ENCODE measurements at regions not wholly inside any gene's neighbourhood (a gene's known extent, or its start where the extent isn't known, plus 50 kb on each side); places are given as distances from the start of the nearest gene placed in this dataset.

DNA sequence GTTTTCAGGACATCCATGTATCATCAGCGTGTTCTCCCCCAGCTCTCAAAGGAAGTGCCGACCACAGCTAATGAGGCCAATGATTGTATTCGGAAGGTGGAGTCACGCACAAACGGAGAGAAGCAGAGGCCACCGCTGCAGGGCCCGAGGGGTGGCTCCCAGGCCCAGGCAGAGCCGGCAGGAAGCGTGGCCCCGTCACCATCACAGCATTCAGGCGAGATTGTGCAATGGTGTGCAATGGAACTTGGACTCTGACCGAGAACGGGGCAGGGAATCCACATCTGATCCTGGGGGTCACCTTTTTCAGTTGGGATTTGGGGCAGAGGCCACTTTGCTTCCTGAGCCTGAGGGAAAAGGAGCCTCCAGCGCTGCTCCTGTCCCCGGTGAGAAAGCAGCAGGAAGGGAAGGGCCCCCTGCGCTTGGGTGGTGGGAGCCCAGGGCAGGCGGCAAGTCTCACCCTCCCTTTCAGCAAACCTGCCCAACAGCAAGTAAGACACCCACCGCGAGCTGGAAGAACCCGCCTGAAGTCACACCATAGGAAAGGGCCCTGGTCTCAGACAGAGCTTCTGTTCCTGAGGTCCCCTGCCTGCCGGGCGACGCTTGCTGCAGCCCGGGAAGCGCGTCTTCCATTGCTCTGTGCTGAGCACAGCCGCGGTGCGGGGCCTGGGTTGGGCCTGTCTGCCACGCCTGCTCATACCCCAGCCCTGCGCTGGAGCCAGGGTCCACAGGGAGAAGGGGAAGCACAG, 1430.7 kb downstream of the BRD1 start:
- Mint-ChIP-seq H3K4me3 (no peak overlapping the region), H3K9me3 (no peaks in the 10 kb centered on the region)
- no peak for DNase-seq

DNA sequence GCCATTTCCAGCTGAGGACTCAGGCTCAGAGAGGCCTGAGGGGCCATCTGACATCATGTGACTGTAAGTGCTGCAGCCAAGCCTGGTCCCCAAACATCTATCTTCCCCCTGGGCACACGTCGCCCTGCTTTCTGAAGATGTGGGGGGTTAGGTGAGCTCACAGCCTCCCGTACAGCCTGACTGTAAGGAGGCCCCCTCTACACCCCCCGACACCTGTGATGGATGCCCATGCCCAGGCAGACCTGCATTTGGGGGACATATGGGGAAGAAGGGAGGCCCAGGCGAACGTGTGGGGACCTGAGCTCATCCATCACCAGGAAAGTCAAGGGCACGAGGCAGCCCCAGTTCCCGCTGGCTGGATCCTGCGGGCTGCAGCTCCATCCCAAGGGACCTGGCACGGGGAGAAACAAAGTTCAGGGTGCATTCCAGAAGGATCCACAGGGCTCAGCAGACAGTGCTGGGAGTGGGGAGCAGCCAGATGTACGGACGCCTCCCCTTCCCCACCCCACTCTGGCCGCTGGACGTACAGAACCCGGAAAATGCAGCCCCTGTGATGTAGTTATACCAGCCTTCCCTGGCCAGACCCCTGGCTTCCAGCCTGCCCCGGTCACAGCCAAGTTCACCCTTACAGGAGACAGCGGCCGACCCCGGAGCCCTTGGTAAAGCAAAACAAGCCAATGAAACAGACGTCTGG, 1431.4 kb downstream of the BRD1 start:
- H3K9me3 Mint-ChIP-seq: no peaks in the 10 kb centered on the region
- H3K36me3 Mint-ChIP-seq (ENCODE audit: insufficient read depth): no peaks in the 10 kb centered on the region
- no peak for DNase-seq
- no peak overlapping the region for H3K4me3 Mint-ChIP-seq
- no peak for ATAC-seq
- H3K27me3 Mint-ChIP-seq (ENCODE audit: low read depth): peaks cover 6% of the 10 kb centered on the region
- no peaks in the 10 kb centered on the region for H3K4me1 Mint-ChIP-seq (ENCODE audit: low read depth)

More for the DNA sequence above, 1430.7 kb downstream of the BRD1 start:
- H3K27me3 Mint-ChIP-seq (ENCODE audit: low read depth): peaks cover 3% of the 10 kb centered on the region
- H3K36me3 Mint-ChIP-seq (ENCODE audit: insufficient read depth): no peaks in the 10 kb centered on the region
- no peaks in the 10 kb centered on the region for H3K4me1 Mint-ChIP-seq (ENCODE audit: low read depth)
- no peak for ATAC-seq

DNA sequence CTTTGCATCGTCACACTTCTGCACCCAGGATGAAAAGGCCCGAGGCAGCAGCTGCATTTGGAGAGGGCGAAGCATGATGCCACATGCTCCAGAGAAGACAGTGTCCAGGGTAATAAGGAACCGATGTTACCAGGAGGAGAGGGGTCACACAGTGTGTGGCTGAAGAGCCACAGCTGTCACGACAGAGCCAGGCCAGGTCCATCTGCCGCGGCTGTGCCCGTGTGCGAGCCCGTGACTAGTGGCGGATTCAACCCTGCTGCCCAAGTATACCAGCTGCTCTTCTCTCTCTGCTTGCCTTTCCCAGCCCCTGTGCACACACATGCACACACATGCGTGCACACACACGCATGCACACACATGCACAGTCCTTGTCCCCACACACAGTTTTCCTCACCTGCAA, 1432.5 kb downstream of the BRD1 start:
- no peaks in the 10 kb centered on the region for H3K36me3 Mint-ChIP-seq (ENCODE audit: insufficient read depth)
- H3K27me3 Mint-ChIP-seq (ENCODE audit: low read depth): peaks cover 6% of the 10 kb centered on the region
- ATAC-seq (no peak), DNase-seq (no peak)
- no peaks in the 10 kb centered on the region for H3K9me3 Mint-ChIP-seq
- H3K4me3 Mint-ChIP-seq: no peak overlapping the region
- H3K4me1 Mint-ChIP-seq (ENCODE audit: low read depth): no peaks in the 10 kb centered on the region

DNA sequence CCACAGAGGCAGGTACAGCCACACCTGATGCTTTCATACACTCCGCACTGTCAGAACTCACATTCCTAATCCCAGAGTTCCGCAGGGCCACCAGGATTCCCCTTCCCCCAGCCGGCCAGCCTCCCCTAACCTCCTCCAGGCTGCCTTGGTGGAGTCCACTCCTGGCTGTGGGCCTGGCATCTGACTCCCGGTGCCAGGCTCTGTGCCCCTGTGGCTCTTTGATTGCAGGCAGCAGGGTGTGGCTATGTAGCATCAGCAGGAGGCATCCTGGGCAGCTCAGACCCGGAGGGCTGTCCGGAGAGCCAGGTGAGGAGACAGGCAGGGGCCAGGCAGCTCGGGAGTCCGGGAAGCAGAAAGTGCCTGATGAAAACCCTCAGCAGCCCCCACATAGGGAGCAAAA, 1432.9 kb downstream of the BRD1 start:
- H3K4me1 Mint-ChIP-seq (ENCODE audit: low read depth): no peaks in the 10 kb centered on the region
- no peak for DNase-seq
- no peak overlapping the region for H3K4me3 Mint-ChIP-seq

DNA sequence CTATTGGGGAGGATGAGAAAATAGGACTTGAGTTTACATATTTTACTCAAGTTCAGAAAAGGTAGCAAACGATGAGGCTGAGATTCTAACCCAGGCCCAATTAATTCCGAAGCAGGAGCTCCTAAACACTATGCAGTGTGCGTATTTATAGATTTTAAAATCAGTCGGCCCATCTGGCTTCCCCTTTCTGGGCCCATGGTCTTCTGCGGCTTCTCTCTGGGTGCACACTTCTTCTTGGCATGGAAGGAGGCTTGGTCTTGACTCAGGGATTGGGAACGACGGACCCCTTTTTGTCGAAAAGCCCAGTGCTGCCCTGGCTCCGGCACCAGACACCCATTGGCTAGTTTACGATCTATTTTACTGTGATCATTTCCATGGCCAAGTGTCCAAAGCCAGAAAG, 1433.8 kb downstream of the BRD1 start:
- H3K4me3 Mint-ChIP-seq: no peak overlapping the region
- no peaks in the 10 kb centered on the region for H3K36me3 Mint-ChIP-seq (ENCODE audit: insufficient read depth)
- no peaks in the 10 kb centered on the region for H3K4me1 Mint-ChIP-seq (ENCODE audit: low read depth)
- ATAC-seq: no peak
- no peak for DNase-seq
- H3K27me3 Mint-ChIP-seq (ENCODE audit: low read depth): peaks cover 6% of the 10 kb centered on the region
- H3K9me3 Mint-ChIP-seq: no peaks in the 10 kb centered on the region

More for the DNA sequence above, 1432.9 kb downstream of the BRD1 start:
- H3K36me3 Mint-ChIP-seq (ENCODE audit: insufficient read depth): no peaks in the 10 kb centered on the region
- H3K9me3 Mint-ChIP-seq: no peaks in the 10 kb centered on the region
- peaks cover 7% of the 10 kb centered on the region for H3K27me3 Mint-ChIP-seq (ENCODE audit: low read depth)
- ATAC-seq: no peak

DNA sequence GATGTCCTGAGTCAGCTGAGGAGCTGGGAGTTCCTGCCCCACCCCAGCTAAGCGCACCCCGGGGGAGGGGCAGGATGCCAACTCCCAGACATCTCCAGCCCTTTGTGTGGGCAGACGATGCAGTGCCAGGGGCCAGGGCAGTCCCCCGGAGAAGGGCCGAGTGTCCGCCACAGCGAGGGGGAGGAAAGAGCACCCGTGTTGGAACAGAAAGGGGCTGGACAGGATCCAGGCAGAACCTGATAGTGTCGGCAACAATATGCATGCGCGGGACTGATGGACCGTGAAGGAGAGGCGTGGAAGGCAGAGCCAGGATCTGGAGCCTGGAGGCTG, 1434.7 kb downstream of the BRD1 start:
- Mint-ChIP-seq H3K4me1 (ENCODE audit: low read depth) (no peaks in the 10 kb centered on the region), H3K4me3 (no peak overlapping the region), H3K27me3 (ENCODE audit: low read depth) (peaks cover 6% of the 10 kb centered on the region), H3K9me3 (no peaks in the 10 kb centered on the region), H3K36me3 (ENCODE audit: insufficient read depth) (no peaks in the 10 kb centered on the region)
- ATAC-seq: no peak
- DNase-seq: no peak

DNA sequence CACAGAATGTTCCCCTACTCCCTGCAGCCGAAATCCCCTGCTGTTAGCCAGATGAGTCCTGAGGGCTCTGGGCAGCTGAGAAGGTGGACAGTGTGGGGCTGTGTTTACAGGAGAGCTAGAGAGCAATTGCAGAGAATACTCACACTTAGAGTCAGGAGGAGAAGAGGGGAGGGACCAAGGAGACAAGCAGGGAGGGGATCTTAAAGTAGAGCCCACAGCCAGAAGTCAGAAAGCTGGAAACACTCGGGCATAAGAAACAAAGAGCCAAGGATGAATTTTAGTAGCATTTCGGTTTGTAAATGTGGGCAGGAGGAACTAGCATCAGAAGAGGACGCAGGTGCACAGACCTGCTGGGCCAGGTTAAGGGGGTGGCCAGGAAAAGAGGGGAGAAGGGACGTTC, 1435.9 kb downstream of the BRD1 start:
- no peak for DNase-seq
- H3K9me3 Mint-ChIP-seq: no peaks in the 10 kb centered on the region
- H3K27me3 Mint-ChIP-seq (ENCODE audit: low read depth): peaks cover 6% of the 10 kb centered on the region
- H3K36me3 Mint-ChIP-seq (ENCODE audit: insufficient read depth): no peaks in the 10 kb centered on the region
- H3K4me1 Mint-ChIP-seq (ENCODE audit: low read depth): no peaks in the 10 kb centered on the region
- no peak overlapping the region for H3K4me3 Mint-ChIP-seq
- ATAC-seq: no peak

DNA sequence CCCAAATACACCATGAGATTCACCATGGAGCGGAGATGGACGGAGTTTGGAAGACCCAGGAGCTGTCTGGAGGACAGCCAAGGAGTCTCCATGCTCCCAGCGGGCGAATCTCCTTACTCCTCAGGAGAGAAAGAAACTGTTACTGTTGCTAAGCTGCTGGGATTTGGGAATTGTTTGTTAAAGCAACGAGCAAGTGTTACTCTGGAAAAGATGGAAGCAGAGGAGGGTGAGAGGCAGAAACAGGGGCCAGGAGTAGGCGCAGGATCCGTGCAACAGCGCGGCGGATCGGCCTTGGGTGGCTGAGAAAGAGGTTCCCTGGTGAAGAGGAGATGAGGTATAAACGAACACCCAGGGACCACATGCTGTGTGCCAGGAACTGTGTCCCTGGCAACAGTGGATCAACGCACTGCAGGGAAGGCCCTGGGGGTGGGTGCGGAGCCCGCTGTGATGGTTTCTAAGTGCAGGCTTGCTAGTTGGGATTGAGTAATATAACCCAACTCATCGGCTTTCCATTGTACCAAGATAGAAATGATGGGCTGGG, 1436.4 kb downstream of the BRD1 start:
- ATAC-seq (no peak), DNase-seq (no peak)
- Mint-ChIP-seq H3K4me1 (ENCODE audit: low read depth) (no peaks in the 10 kb centered on the region), H3K4me3 (no peak overlapping the region), H3K36me3 (ENCODE audit: insufficient read depth) (no peaks in the 10 kb centered on the region), H3K27me3 (ENCODE audit: low read depth) (peaks cover 6% of the 10 kb centered on the region), H3K9me3 (no peaks in the 10 kb centered on the region)

DNA sequence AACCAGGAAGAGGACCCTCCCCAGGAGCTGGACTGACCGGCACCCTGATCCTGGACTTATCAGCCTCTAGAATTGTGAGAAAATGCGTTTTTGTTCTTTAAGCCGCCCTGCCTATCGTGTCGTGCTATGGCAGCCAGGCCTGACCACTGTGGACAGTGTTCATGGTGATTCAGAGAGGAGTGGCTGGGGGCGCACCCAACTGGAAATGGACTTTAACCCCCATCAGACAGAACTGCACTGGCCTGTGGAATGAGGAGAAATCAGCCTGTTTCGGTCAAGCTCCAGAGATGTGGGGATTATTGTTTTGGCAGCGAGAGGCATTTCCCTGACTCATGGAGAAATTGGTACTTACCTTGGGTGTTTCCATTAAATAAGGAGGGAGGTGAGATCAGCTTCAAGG, 1437.8 kb downstream of the BRD1 start:
- Mint-ChIP-seq H3K36me3 (ENCODE audit: insufficient read depth) (no peaks in the 10 kb centered on the region), H3K4me3 (no peak overlapping the region), H3K9me3 (peaks cover 9% of the 10 kb centered on the region), H3K4me1 (ENCODE audit: low read depth) (no peaks in the 10 kb centered on the region), H3K27me3 (ENCODE audit: low read depth) (peaks cover 6% of the 10 kb centered on the region)
- DNase-seq (no peak), ATAC-seq (no peak)

DNA sequence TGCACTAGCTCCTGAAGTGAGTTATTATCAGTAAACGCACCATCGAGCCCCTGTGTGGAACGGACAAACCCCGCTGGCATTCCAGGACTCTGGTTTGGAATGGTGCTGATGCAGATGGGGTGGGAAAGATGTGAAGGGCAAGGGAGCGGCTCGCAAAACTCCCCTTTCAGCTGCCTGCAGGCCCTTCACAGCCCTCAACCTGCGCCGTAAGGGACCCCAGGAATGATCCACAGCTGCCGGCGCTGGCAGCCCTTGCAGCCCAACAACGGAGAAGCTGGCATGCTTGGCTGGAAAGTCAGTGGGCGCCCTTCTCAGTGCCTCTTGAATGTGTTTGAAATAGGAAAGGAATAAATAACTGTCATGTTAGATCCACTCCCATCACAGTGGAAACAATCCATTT, 1445.5 kb downstream of the BRD1 start:
- no peak for ATAC-seq
- H3K4me1 Mint-ChIP-seq (ENCODE audit: low read depth): no peaks in the 10 kb centered on the region
- no peak for DNase-seq
- peaks cover 9% of the 10 kb centered on the region for H3K27me3 Mint-ChIP-seq (ENCODE audit: low read depth)
- H3K4me3 Mint-ChIP-seq: no peak overlapping the region
- H3K36me3 Mint-ChIP-seq (ENCODE audit: insufficient read depth): no peaks in the 10 kb centered on the region
- H3K9me3 Mint-ChIP-seq: peaks cover 13% of the 10 kb centered on the region

DNA sequence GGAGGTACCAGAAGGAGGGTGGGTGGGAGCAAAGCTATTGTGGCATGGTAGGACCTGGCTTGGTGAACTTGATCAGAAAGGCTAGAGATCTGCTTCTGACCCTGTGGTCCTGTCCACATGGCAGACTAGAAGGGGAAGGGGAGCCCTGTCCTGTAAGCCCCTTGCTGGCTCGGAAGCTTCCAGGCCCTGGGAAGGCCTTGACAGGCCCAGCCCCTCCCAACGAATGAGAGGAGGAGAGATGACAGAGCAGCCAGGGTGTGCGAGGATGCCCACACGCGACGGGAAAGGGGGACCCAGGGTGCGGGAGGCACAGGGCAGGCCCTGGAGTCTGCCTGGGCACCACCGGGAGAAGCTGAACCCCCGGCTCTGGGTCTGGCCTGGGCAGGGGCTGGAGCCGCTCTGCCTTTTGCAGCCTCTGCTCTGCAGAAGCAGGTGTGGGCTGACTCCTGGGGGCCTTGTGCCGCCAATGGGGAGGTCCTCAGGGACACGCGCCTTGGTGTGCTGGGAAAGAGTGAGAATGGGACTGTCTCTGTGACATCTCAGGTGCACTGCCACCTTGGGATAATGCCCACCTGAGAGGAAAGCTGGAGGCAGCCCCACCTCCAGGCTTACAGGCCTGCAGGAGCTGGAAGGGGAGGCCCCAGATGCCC, 1447.5 kb downstream of the BRD1 start:
- ATAC-seq (no peak), DNase-seq (no peak)
- Mint-ChIP-seq H3K4me1 (ENCODE audit: low read depth) (no peaks in the 10 kb centered on the region), H3K4me3 (no peak overlapping the region), H3K9me3 (peaks cover 7% of the 10 kb centered on the region), H3K36me3 (ENCODE audit: insufficient read depth) (no peaks in the 10 kb centered on the region), H3K27me3 (ENCODE audit: low read depth) (peaks cover 20% of the 10 kb centered on the region)

DNA sequence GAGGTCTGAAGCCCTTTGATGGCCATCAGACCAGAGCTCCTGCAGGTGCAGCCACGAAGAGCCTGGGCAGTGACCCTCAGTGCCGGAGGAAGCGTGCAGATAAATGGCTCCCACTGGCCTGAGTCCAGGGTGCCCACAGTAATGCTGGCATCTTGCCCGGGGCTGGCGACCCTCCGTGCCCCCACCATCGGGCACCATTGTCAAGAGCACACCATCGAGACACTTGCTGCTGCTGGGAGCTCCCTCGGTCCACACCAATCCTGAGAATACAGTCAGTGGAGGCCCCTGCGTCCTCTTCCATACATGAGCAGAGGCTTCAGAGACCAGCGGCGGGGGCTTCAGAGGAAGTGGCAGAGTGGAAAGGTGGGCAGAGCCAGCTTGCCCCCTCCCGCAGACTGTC, 1448.3 kb downstream of the BRD1 start:
- no peak for ATAC-seq
- no peaks in the 10 kb centered on the region for H3K4me1 Mint-ChIP-seq (ENCODE audit: low read depth)
- peaks cover 23% of the 10 kb centered on the region for H3K27me3 Mint-ChIP-seq (ENCODE audit: low read depth)
- H3K4me3 Mint-ChIP-seq: no peak overlapping the region
- no peaks in the 10 kb centered on the region for H3K36me3 Mint-ChIP-seq (ENCODE audit: insufficient read depth)
- H3K9me3 Mint-ChIP-seq: no peaks in the 10 kb centered on the region
- no peak for DNase-seq

DNA sequence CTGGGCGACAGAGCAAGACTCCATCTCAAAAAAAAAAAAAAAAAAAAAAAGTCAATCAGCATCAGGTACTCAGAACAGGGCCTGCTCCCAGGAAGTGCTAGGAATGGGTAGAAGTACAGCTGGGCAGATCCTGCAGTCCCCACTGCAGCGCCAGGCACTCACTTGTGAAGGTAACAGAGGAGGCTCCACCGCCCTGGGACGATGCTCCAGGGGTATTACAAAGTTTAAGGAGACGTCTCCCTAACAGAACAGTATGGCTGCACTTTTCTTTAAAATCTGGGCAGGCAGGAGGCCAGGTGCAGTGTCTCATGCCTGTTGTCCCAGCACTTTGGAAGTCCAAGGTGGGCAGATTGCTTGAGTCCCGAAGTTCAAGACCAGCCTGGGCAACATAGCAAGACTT, 1449.0 kb downstream of the BRD1 start:
- H3K4me3 Mint-ChIP-seq: no peak overlapping the region
- H3K36me3 Mint-ChIP-seq (ENCODE audit: insufficient read depth): no peaks in the 10 kb centered on the region
- ATAC-seq (no peak), DNase-seq (no peak)
- H3K4me1 Mint-ChIP-seq (ENCODE audit: low read depth): no peaks in the 10 kb centered on the region
- H3K27me3 Mint-ChIP-seq (ENCODE audit: low read depth): peaks cover 28% of the 10 kb centered on the region
- no peaks in the 10 kb centered on the region for H3K9me3 Mint-ChIP-seq

DNA sequence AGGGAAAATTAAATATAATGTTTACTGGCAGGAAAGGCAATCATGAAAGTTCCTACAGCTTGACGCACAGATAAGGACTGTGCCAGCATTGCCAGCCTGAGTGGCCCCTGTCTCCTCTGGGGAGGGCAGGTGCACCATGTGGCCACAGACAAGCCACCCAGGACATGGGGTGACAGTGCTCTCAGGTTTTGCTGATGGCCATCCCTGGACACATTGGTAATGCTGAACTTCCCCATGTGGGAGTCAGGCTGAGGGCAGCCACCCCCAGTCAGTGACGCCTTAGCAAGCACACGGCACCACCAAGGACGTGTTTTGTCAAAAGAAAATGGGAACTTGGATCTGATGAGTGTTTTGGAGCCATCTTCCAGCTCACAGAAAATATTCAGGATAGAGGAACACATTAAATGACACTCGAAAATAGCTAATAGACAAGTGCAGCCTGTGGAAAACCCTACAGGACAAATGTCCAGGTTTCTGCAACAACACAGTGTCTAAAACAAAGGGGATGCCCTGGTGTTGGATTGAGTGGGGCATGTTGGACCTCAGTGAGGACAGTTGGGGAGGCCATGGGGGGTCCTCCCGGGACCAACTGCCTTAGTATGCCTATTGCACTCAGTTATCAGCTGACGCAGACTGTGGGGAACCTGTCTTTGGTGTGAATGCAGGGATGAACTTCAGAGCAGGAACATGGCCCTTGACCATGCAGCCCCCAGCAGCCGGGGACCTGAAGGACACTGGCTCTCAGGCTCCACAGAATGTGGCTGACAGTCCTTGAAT, 1450.5 kb downstream of the BRD1 start:
- no peaks in the 10 kb centered on the region for H3K36me3 Mint-ChIP-seq (ENCODE audit: insufficient read depth)
- H3K4me1 Mint-ChIP-seq (ENCODE audit: low read depth): no peaks in the 10 kb centered on the region
- no peak for ATAC-seq
- H3K27me3 Mint-ChIP-seq (ENCODE audit: low read depth): peaks cover 30% of the 10 kb centered on the region
- no peak overlapping the region for H3K4me3 Mint-ChIP-seq
- H3K9me3 Mint-ChIP-seq: no peaks in the 10 kb centered on the region
- no peak for DNase-seq
